ENCODE measurements at regions not wholly inside any gene's neighbourhood (a gene's known extent, or its start where the extent isn't known, plus 50 kb on each side); places are given as distances from the start of the nearest gene placed in this dataset.

DNA sequence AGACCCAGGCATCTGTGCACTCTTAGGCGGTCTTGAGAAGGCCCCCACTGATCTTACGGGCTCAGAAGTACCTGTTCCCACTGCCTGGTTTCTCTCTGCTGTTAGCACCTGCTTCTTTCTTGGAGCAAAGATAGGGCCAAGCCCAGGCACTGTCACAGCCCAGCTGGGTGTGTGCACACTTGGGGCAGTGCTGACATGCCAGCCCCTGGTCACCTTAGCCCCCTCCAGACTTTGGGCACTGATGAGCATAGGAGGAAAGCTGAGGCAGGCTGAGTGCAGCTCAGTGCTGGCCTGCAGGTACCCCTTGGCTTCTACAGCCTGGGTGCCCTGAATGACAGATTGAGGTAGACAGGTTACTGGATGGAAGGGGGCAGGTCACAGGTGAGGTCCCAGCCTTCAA lies 105.7 kb upstream of the AHI1 start:
- Histone ChIP-seq H3K36me3 (no peaks in the 10 kb centered on the region), H3K9me3 (peaks cover 0 to 9% (median 0%) of the 10 kb centered on the region in 12 donors), H3K27me3 (no peaks in the 10 kb centered on the region), H3K4me1 (no peaks in the 10 kb centered on the region), H3K27ac (no peak overlapping the region), H3K4me3 (no peak overlapping the region)
- ATAC-seq (no peak), DNase-seq (no peak)
- 93 to 99% (median 97%) methylated on average over 2 of the region's 2 CpGs; no CpG with 5 or more reads in 1 of the 4 donors for WGBS, 4 donors
- no peak for TF ChIP-seq POLR2A (IDR thresholded peaks at IDR 0.05)
- TF ChIP-seq, protein P1, sequence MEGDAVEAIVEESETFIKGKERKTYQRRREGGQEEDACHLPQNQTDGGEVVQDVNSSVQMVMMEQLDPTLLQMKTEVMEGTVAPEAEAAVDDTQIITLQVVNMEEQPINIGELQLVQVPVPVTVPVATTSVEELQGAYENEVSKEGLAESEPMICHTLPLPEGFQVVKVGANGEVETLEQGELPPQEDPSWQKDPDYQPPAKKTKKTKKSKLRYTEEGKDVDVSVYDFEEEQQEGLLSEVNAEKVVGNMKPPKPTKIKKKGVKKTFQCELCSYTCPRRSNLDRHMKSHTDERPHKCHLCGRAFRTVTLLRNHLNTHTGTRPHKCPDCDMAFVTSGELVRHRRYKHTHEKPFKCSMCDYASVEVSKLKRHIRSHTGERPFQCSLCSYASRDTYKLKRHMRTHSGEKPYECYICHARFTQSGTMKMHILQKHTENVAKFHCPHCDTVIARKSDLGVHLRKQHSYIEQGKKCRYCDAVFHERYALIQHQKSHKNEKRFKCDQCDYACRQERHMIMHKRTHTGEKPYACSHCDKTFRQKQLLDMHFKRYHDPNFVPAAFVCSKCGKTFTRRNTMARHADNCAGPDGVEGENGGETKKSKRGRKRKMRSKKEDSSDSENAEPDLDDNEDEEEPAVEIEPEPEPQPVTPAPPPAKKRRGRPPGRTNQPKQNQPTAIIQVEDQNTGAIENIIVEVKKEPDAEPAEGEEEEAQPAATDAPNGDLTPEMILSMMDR (IDR thresholded peaks at IDR 0.05), result no peak
- intact Hi-C loops (cut with DNase I), result no loop called here

DNA sequence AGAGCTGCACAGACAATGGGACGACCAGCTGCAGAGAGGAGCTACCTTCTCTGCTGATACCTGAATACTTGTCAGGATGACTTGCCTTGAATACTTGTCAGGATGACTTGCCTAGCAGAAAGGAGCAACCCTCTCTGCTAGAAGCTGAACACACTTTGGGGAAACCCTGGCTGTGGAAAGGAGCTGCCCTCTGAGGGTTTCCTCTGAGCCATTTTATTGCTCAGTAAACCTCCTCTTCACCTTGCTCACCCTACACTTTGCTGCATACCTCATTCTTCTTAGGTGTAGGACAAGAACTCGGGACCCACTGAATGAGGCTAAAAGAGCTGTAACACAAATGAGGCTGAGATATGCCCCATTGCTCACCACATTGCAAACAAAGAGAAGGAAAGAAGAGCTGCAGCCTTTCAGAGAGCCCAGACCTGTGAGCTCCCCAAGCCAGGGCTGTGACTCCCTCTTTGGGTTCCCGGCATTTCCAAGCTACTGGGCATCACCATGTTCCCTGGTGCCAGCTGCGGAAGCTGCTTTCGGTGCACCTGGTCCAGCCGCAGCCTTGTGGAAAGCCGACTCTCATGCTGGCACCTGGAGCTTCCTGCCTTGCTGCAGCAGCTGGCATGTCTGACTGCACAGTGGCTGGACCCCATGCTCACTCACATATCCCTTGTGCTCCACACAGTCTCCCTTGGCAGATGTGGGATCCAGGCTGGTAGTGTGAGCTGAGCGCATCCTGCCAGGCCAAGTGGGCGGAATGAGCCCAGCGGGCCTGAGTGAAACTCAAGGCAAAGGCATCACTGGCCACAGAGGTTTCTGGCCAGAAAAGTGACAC lies 106.7 kb upstream of the AHI1 start:
- intact Hi-C loops (cut with DNase I), result no loop called here
- DNase-seq (no peak), ATAC-seq (no peak)
- Histone ChIP-seq H3K27me3 (no peaks in the 10 kb centered on the region), H3K27ac (no peak overlapping the region), H3K9me3 (peaks cover 0 to 4% (median 0%) of the 10 kb centered on the region in 12 donors), H3K36me3 (no peaks in the 10 kb centered on the region), H3K4me3 (no peak overlapping the region), H3K4me1 (no peaks in the 10 kb centered on the region)
- WGBS, 4 donors, result 92 to 96% (median 94%) methylated on average over 8 to 10 of the region's 10 CpGs
- TF ChIP-seq POLR2A (IDR thresholded peaks at IDR 0.05), result no peak
- TF ChIP-seq, protein P1 (IDR thresholded peaks at IDR 0.05), result no peak

DNA sequence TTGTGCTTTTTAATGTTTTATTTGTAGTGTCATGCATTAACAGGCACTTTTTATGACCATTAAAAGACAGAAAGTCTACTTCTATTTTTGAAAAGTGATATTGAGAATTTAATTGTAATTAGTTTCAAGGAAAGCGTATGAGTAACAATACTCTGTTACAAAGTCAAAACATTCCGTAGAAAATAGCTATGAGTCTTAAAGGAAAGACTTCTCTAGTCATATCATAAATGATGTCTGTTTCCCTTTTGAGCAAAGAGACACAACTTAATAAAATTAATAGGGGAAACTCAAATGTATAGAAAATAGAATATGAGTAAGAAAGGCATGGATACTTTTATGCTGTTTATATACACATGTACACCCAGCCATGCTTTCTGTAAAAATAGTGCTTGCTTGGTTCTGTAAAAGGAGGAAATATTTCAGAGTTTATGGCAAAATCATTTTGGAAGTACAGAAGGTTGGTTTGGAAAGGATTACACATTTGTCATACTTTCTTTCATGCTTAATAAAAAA lies 107.8 kb upstream of the AHI1 start:
- no peak for TF ChIP-seq POLR2A (IDR thresholded peaks at IDR 0.05)
- TF ChIP-seq, protein P1 (IDR thresholded peaks at IDR 0.05), result no peak
- H3K36me3 ChIP-seq, result no peaks in the 10 kb centered on the region
- no peak overlapping the region for H3K4me3 ChIP-seq
- intact Hi-C loops (cut with DNase I), result no loop called here
- H3K27me3 ChIP-seq, result no peaks in the 10 kb centered on the region
- 46 to 91% (median 81%) methylated on average over 2 of the region's 2 CpGs for WGBS, 4 donors
- no peak for ATAC-seq
- no peak for DNase-seq
- H3K4me1 ChIP-seq, result no peaks in the 10 kb centered on the region
- H3K9me3 ChIP-seq, result peaks cover 0 to 3% (median 0%) of the 10 kb centered on the region in 12 donors
- H3K27ac ChIP-seq, result no peak overlapping the region

DNA sequence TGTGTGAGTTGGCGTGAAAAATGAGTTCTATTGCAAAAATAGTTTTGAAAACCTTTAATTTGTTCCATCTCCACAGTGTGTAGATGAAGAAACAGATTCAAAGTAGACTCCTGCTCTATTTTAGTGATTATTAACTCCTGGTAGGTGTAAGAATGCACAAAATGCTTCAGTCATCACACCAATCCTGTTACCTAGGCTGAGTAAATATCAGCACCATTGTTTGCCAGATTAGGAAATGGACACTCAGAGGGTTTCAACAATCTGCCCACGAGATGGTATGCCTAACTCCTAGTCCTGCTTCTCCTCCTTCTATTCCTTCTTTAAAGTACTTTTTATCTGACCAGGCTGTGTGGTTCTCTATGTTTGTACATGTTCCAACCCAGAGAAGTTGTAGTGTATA lies 108.9 kb upstream of the AHI1 start:
- no peaks in the 10 kb centered on the region for H3K4me1 ChIP-seq
- peaks cover 0 to 3% (median 0%) of the 10 kb centered on the region in 12 donors for H3K9me3 ChIP-seq
- no peak overlapping the region for H3K27ac ChIP-seq
- WGBS, 4 donors, result 68 to 79% (median 73%) methylated on average over 2 of the region's 2 CpGs
- no peak overlapping the region for H3K4me3 ChIP-seq
- intact Hi-C loops (cut with DNase I), result no loop called here
- DNase-seq (no peak), ATAC-seq (no peak)
- no peaks in the 10 kb centered on the region for H3K36me3 ChIP-seq
- H3K27me3 ChIP-seq, result no peaks in the 10 kb centered on the region
- TF ChIP-seq, protein P1 (IDR thresholded peaks at IDR 0.05), result no peak
- TF ChIP-seq POLR2A (IDR thresholded peaks at IDR 0.05), result no peak

Data from heart left ventricle (tissue), 16 donors.